NCI-H2196 (cell line): ENCODE measurements at regions not wholly inside any gene's neighbourhood (a gene's known extent, or its start where the extent isn't known, plus 50 kb on each side); places are given as distances from the start of the nearest gene placed in this dataset.
A peak's percentile ranks its signal among the peaks of the same experiment; 100 is the strongest.

ENCODE experiments used
- DNase-seq: peaks from one replicate; lab custom pipeline; 2025; ENCODE audit not compliant: unreplicated experiment; lab: John Stamatoyannopoulos, UW

GRCh38 chr18:75553021-75553420 lies 125.5 kb upstream of the SMIM21 start:
- no peak for DNase-seq

GRCh38 chr18:75551071-75551470 lies 123.6 kb upstream of the SMIM21 start:
- DNase-seq, result no peak

GRCh38 chr18:75548353-75548905 lies 120.9 kb upstream of the SMIM21 start:
- peak; percentile 54 for DNase-seq

GRCh38 chr18:75546964-75547363 lies 119.5 kb upstream of the SMIM21 start:
- no peak for DNase-seq

GRCh38 chr18:75545189-75545588 lies 117.7 kb upstream of the SMIM21 start:
- no peak for DNase-seq

- DNase-seq, result no peak
Measured at GRCh38 chr18:75544496-75544895, 117.0 kb upstream of the SMIM21 start.

GRCh38 chr18:75544051-75544481 lies 116.6 kb upstream of the SMIM21 start:
- DNase-seq, result no peak

- DNase-seq, result no peak
Measured at GRCh38 chr18:75538727-75539126, 111.2 kb upstream of the SMIM21 start.

GRCh38 chr18:75533950-75534349 lies 106.4 kb upstream of the SMIM21 start:
- no peak for DNase-seq

GRCh38 chr18:75533209-75533608 lies 105.7 kb upstream of the SMIM21 start:
- DNase-seq, result no peak

GRCh38 chr18:75531851-75532459 lies 104.5 kb upstream of the SMIM21 start:
- DNase-seq, result no peak

- DNase-seq, result no peak
Measured at GRCh38 chr18:75531212-75531850, 103.8 kb upstream of the SMIM21 start.

GRCh38 chr18:75530566-75531211 lies 103.2 kb upstream of the SMIM21 start:
- no peak for DNase-seq

GRCh38 chr18:75530118-75530517 lies 102.6 kb upstream of the SMIM21 start:
- DNase-seq, result no peak

GRCh38 chr18:75529394-75529793 lies 101.9 kb upstream of the SMIM21 start:
- DNase-seq, result no peak

GRCh38 chr18:75527848-75528685 lies 100.6 kb upstream of the SMIM21 start:
- no peak for DNase-seq

GRCh38 chr18:75526038-75526437 lies 98.5 kb upstream of the SMIM21 start:
- no peak for DNase-seq

GRCh38 chr18:75525331-75525730 lies 97.8 kb upstream of the SMIM21 start:
- DNase-seq, result no peak

GRCh38 chr18:75524841-75525240 lies 97.3 kb upstream of the SMIM21 start:
- DNase-seq, result no peak

GRCh38 chr18:75524181-75524580 lies 96.7 kb upstream of the SMIM21 start:
- DNase-seq, result no peak

- DNase-seq, result no peak
Measured at GRCh38 chr18:75521816-75522215, 94.3 kb upstream of the SMIM21 start.
